Keratinocyte (primary cell): ENCODE measurements at regions not wholly inside any gene's neighbourhood (a gene's known extent, or its start where the extent isn't known, plus 50 kb on each side); places are given as distances from the start of the nearest gene placed in this dataset.

Source experiments
- DNase-seq: peaks from one replicate; pipeline ENCODE4 v3.0.0-alpha.2; 2011; ENCODE audit warnings: low read depth, missing footprints, low spot score
- FAIRE-seq: peaks from 2 replicates; lab custom pipeline; 2011; peaks lifted over from hg19 to GRCh38; lab: Jason Lieb, UNC
- H2AFZ ChIP-seq: 2 replicates; pipeline ENCODE4 v1.6.0; 2012; ENCODE audit warnings: low read length, control low read depth, inconsistent platforms; ENCODE audit not compliant: control insufficient read depth
- H3K27ac ChIP-seq: 2 replicates; pipeline ENCODE4 v1.5.1; 2011; ENCODE audit warnings: low read length; ENCODE audit not compliant: control insufficient read depth, insufficient read depth
- H3K27me3 ChIP-seq: 3 replicates; pipeline ENCODE4 v1.6.0; 2011; ENCODE audit warnings: low read length; ENCODE audit not compliant: control insufficient read depth, insufficient read depth; ENCODE audit errors: extremely low read depth
- H3K36me3 ChIP-seq, 2 experiments: 2 replicates in 1 of 2; 3 replicates in 1 of 2; pipeline ENCODE4 v1.5.1; 2011; ENCODE audit warnings: low read length in 2 of 2, mild to moderate bottlenecking in 1 of 2; ENCODE audit not compliant: control insufficient read depth in 2 of 2, insufficient read depth in 2 of 2; ENCODE audit errors: extremely low read depth in 1 of 2
- H3K4me1 ChIP-seq: 3 replicates; pipeline ENCODE4 v1.5.1; 2011; ENCODE audit warnings: low read length; ENCODE audit not compliant: control insufficient read depth, insufficient read depth; ENCODE audit errors: extremely low read depth
- H3K4me2 ChIP-seq: 3 replicates; pipeline ENCODE4 v1.6.0; 2011; ENCODE audit warnings: low read depth, low read length; ENCODE audit not compliant: control insufficient read depth, insufficient read depth; ENCODE audit errors: extremely low read depth
- H3K4me3 ChIP-seq, 3 experiments: fragments of 200-600 bp in 1 of 3; sonication (generic) in 1 of 3; 2 replicates in 2 of 3; 3 replicates in 1 of 3; pipeline ENCODE4 v1.5.1; 2011 to 2016; ENCODE audit warnings: low read length in 3 of 3, mild to moderate bottlenecking in 3 of 3, control low read depth in 2 of 3, inconsistent platforms in 1 of 3, low read depth in 1 of 3, mixed read lengths in 1 of 3, mixed run types in 1 of 3, moderate library complexity in 1 of 3; ENCODE audit not compliant: control insufficient read depth in 2 of 3, insufficient read depth in 2 of 3; ENCODE audit errors: extremely low read depth in 1 of 3
- H3K79me2 ChIP-seq: 2 replicates; pipeline ENCODE4 v1.6.0; 2012; ENCODE audit warnings: low read length; ENCODE audit not compliant: control insufficient read depth, insufficient read depth
- H3K9ac ChIP-seq: 3 replicates; pipeline ENCODE4 v1.6.0; 2011; ENCODE audit warnings: low read length; ENCODE audit not compliant: control insufficient read depth, insufficient read depth; ENCODE audit errors: extremely low read depth
- H3K9me1 ChIP-seq: 3 replicates; pipeline ENCODE4 v1.6.0; 2011; ENCODE audit warnings: low read length; ENCODE audit not compliant: control insufficient read depth, insufficient read depth; ENCODE audit errors: extremely low read depth
- H3K9me3 ChIP-seq: 2 replicates; pipeline ENCODE4 v1.5.1; 2012; ENCODE audit warnings: low read depth, low read length; ENCODE audit not compliant: control insufficient read depth
- H4K20me1 ChIP-seq: 3 replicates; pipeline ENCODE4 v1.6.0; 2011; ENCODE audit warnings: low read length; ENCODE audit not compliant: control insufficient read depth, insufficient read depth; ENCODE audit errors: extremely low read depth
- EZH2 ChIP-seq: IDR thresholded peaks from one replicate; pipeline ENCODE4 v1.6.1; 2012; ENCODE audit warnings: inconsistent platforms, mild to moderate bottlenecking, low read length, moderate library complexity
- dilution Hi-C: fragments of 300-500 bp; cut with MboI; formaldehyde crosslinking; loops from one replicate; pipeline ENCODE4 v1.7.0; 2020; ENCODE audit warnings: low sequenced_read_pairs; ENCODE audit not compliant: extremely low pct_ligation_motif_present
- TF ChIP-seq, protein P1 (sequence below), 3 experiments: IDR thresholded peaks in 1 of 3; conservative IDR thresholded peaks in 1 of 3; optimal IDR thresholded peaks in 1 of 3; 2 replicates in 2 of 3; 3 replicates in 1 of 3; pipeline versions ENCODE3 to v1.5.1; 2011; ENCODE audit warnings: low read length in 3 of 3, mild to moderate bottlenecking in 3 of 3, moderate library complexity in 2 of 3, control low read depth in 1 of 3, inconsistent platforms in 1 of 3; ENCODE audit not compliant: insufficient read depth in 2 of 3; ENCODE audit errors: extremely low read depth in 1 of 3

DNA sequence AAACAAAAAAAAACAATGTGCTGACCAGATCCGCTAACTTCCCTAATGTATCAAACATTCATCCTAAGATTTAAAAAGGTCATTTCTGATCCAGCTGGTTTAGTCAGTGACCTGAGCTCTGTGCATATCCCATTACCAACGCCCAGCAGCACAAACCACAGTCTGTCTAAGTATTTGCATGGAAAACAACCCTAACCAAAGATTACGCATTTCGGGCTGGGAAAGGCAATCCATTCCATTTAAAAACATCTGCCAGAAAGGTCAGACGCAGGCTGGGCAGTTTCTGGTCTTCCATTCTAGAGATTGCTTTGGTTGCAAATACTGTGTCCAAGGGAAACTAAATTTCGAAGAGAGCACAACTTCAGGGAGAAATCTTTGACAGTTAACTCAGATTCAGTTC lies 234.9 kb downstream of the FLRT2 start:
- Histone ChIP-seq H3K9ac (no peak overlapping the region), H3K4me1 (no peaks in the 10 kb centered on the region), H3K36me3 (no peaks in the 10 kb centered on the region), H3K79me2 (no peaks in the 10 kb centered on the region), H3K9me3 (no peaks in the 10 kb centered on the region), H2AFZ (no peak overlapping the region), H3K9me1 (no peaks in the 10 kb centered on the region), H3K27me3 (no peaks in the 10 kb centered on the region), H3K4me2 (no peak overlapping the region), H3K27ac (no peak overlapping the region), H3K4me3 (no peak overlapping the region), H4K20me1 (no peaks in the 10 kb centered on the region)
- dilution Hi-C loops = no loop called here
- DNase-seq (no peak), FAIRE-seq (no peak)
- TF ChIP-seq, protein P1, sequence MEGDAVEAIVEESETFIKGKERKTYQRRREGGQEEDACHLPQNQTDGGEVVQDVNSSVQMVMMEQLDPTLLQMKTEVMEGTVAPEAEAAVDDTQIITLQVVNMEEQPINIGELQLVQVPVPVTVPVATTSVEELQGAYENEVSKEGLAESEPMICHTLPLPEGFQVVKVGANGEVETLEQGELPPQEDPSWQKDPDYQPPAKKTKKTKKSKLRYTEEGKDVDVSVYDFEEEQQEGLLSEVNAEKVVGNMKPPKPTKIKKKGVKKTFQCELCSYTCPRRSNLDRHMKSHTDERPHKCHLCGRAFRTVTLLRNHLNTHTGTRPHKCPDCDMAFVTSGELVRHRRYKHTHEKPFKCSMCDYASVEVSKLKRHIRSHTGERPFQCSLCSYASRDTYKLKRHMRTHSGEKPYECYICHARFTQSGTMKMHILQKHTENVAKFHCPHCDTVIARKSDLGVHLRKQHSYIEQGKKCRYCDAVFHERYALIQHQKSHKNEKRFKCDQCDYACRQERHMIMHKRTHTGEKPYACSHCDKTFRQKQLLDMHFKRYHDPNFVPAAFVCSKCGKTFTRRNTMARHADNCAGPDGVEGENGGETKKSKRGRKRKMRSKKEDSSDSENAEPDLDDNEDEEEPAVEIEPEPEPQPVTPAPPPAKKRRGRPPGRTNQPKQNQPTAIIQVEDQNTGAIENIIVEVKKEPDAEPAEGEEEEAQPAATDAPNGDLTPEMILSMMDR (optimal IDR thresholded peaks at IDR 0.05 in 1 of 3, IDR thresholded peaks at IDR 0.05 in 1 of 3, conservative IDR thresholded peaks at IDR 0.05 in 1 of 3; ENCODE audit: extremely low read depth in 1 of 3, insufficient read depth in 2 of 3, low read length in 3 of 3) = no peak
- no peak for TF ChIP-seq EZH2

DNA sequence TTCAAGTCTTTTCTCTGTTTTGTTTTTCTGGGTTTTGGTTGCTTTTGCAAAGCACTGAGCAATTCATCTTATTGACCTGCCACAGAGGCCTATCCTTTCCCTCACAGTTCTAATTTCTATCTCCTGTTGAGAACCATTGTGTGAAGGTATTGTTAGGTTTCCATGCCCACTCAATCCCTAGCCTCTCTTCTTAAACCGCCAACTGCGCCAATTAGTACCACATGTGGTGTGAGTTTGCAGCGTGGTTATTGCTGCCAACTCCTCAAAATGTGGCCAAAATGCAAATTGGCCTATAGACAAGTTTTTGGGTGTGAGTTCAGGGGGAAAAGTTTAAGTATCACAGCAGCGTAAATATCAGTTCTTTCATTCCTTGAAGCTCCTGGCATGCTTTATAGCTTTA lies 232.6 kb downstream of the FLRT2 start:
- TF ChIP-seq, protein P1 (optimal IDR thresholded peaks at IDR 0.05 in 1 of 3, IDR thresholded peaks at IDR 0.05 in 1 of 3, conservative IDR thresholded peaks at IDR 0.05 in 1 of 3; ENCODE audit: extremely low read depth in 1 of 3, insufficient read depth in 2 of 3, low read length in 3 of 3) = no peak
- no peak for TF ChIP-seq EZH2
- dilution Hi-C loops = no loop called here
- Histone ChIP-seq H3K4me1 (no peaks in the 10 kb centered on the region), H3K4me3 (no peak overlapping the region), H2AFZ (no peak overlapping the region), H3K27me3 (no peaks in the 10 kb centered on the region), H3K36me3 (no peaks in the 10 kb centered on the region), H3K9me1 (no peaks in the 10 kb centered on the region), H3K9me3 (no peaks in the 10 kb centered on the region), H4K20me1 (no peaks in the 10 kb centered on the region), H3K79me2 (no peaks in the 10 kb centered on the region), H3K27ac (no peak overlapping the region), H3K9ac (no peak overlapping the region), H3K4me2 (no peak overlapping the region)
- FAIRE-seq = no peak
- no peak for DNase-seq
